Loucy (cell line): ENCODE measurements at regions not wholly inside any gene's neighbourhood (a gene's known extent, or its start where the extent isn't known, plus 50 kb on each side); places are given as distances from the start of the nearest gene placed in this dataset.

Experiments used
- H2AFZ ChIP-seq: fragments of 200-600 bp; sonication (generic); 2 replicates; pipeline ENCODE4 v1.6.0; 2016; ENCODE audit warnings: antibody characterized with exemption, mild to moderate bottlenecking, low read length, moderate library complexity
- H3F3A ChIP-seq: fragments of 200-600 bp; 2 replicates; pipeline ENCODE4 v1.6.0; 2016; ENCODE audit warnings: antibody characterized with exemption, low read depth, mild to moderate bottlenecking
- H3K27me3 ChIP-seq: fragments of 200-600 bp; sonication (generic); 2 replicates; pipeline ENCODE4 v1.6.1; 2014; ENCODE audit warnings: low read length, mild to moderate bottlenecking; ENCODE audit not compliant: insufficient read depth, poor library complexity, severe bottlenecking
- H3K36me3 ChIP-seq: fragments of 200-600 bp; sonication (generic); 2 replicates; pipeline ENCODE4 v1.6.1; 2016; ENCODE audit warnings: low read length; ENCODE audit not compliant: insufficient read depth
- H3K4me1 ChIP-seq: fragments of 200-600 bp; sonication (generic); 2 replicates; pipeline ENCODE4 v1.5.1; 2014; ENCODE audit warnings: low read length, mild to moderate bottlenecking; ENCODE audit not compliant: insufficient read depth, poor library complexity, severe bottlenecking
- H3K4me2 ChIP-seq: fragments of 200-600 bp; sonication (generic); 2 replicates; pipeline ENCODE4 v1.6.0; 2014; ENCODE audit warnings: antibody characterized with exemption, low read length, low read depth, mild to moderate bottlenecking; ENCODE audit not compliant: poor library complexity, severe bottlenecking
- H3K4me3 ChIP-seq: fragments of 200-600 bp; sonication (generic); 2 replicates; pipeline ENCODE4 v1.5.1; 2014; ENCODE audit warnings: low read length, mild to moderate bottlenecking, mixed read lengths; ENCODE audit not compliant: poor library complexity, severe bottlenecking
- H3K79me2 ChIP-seq: fragments of 200-600 bp; sonication (generic); 2 replicates; pipeline ENCODE4 v1.6.1; 2014; ENCODE audit warnings: low read length; ENCODE audit not compliant: insufficient read depth
- H3K9ac ChIP-seq: fragments of 200-600 bp; sonication (generic); 2 replicates; pipeline ENCODE4 v1.6.0; 2014; ENCODE audit warnings: mild to moderate bottlenecking, low read depth, low read length, moderate library complexity; ENCODE audit not compliant: poor library complexity, severe bottlenecking
- H3K9me2 ChIP-seq: fragments of 200-600 bp; sonication (generic); replicated peaks from 2 replicates; pipeline ENCODE4 v1.6.1; 2016; ENCODE audit warnings: low read depth, low read length, mixed read lengths
- H3K9me3 ChIP-seq: fragments of 200-600 bp; sonication (generic); 2 replicates; pipeline ENCODE4 v1.6.1; 2014; ENCODE audit warnings: mild to moderate bottlenecking, antibody characterized with exemption, low read length, low read depth; ENCODE audit not compliant: insufficient read depth
- H4K20me1 ChIP-seq: fragments of 200-600 bp; sonication (generic); 2 replicates; pipeline ENCODE4 v1.6.0; 2014; ENCODE audit warnings: antibody characterized with exemption, low read length, mild to moderate bottlenecking; ENCODE audit not compliant: insufficient read depth, poor library complexity, severe bottlenecking
- EZH2phosphoT487 ChIP-seq: fragments of 200-600 bp; IDR thresholded peaks from 2 replicates; pipeline ENCODE4 v1.6.1; 2018; ENCODE audit warnings: antibody characterized with exemption, mild to moderate bottlenecking, moderate library complexity, borderline replicate concordance
- TF ChIP-seq, protein P1 (sequence below): fragments of 200-600 bp; sonication (generic); conservative IDR thresholded peaks from 2 replicates; pipeline ENCODE4 v1.5.1; 2014; ENCODE audit warnings: mild to moderate bottlenecking, antibody characterized with exemption, low read length

DNA sequence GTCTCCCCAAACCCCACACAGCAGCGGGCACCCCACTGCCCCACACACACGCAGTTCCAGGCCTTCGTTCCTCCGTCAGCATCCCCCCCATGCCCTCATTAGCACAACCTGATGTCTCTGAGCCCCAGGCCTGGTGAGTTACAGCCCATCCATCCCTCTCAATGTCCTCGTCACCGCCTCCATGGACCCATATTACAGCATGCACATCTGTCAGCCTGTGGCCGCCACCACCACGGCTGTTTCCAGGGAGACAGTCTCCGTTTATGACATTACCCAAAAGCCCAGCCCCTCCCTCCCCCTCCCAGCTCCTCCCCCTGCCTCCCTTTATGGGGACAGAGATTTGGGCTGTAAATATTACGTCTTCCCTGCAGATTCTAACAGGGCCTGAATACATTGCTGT lies 143.1 kb upstream of the LINGO1 start:
- Histone ChIP-seq H4K20me1 (no peaks in the 10 kb centered on the region), H3K4me3 (no peak overlapping the region), H3K9ac (no peak overlapping the region), H3K79me2 (no peaks in the 10 kb centered on the region), H3K27me3 (no peaks in the 10 kb centered on the region), H3K9me3 (no peaks in the 10 kb centered on the region), H3K4me2 (no peak overlapping the region), H3K36me3 (no peaks in the 10 kb centered on the region), H3F3A (no peaks in the 10 kb centered on the region), H2AFZ (no peak overlapping the region), H3K9me2 (no peaks in the 10 kb centered on the region), H3K4me1 (no peaks in the 10 kb centered on the region)
- TF ChIP-seq EZH2phosphoT487 = no peak
- TF ChIP-seq, protein P1, sequence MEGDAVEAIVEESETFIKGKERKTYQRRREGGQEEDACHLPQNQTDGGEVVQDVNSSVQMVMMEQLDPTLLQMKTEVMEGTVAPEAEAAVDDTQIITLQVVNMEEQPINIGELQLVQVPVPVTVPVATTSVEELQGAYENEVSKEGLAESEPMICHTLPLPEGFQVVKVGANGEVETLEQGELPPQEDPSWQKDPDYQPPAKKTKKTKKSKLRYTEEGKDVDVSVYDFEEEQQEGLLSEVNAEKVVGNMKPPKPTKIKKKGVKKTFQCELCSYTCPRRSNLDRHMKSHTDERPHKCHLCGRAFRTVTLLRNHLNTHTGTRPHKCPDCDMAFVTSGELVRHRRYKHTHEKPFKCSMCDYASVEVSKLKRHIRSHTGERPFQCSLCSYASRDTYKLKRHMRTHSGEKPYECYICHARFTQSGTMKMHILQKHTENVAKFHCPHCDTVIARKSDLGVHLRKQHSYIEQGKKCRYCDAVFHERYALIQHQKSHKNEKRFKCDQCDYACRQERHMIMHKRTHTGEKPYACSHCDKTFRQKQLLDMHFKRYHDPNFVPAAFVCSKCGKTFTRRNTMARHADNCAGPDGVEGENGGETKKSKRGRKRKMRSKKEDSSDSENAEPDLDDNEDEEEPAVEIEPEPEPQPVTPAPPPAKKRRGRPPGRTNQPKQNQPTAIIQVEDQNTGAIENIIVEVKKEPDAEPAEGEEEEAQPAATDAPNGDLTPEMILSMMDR = no peak

DNA sequence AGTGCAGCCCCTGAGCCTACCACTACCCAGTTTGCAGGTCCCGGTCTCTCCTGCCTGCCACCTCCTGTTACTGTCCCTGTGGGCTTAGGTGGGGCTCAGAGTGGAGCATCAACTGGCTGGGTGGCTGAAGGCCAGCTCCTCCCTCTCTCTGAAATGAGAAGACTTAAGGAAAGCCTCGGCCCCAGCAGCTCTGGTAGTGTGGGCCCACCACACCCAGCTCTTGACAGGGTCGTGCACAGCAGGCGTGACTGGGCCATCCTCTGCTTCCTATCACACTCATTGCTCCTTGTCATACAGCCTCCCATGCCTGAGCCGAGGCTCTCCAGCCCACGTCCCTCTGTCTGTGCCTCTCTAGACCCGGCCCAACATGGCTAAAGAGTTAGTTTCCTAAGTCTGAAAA lies 142.7 kb upstream of the LINGO1 start:
- no peaks in the 10 kb centered on the region for H3K9me3 ChIP-seq
- H3K4me3 ChIP-seq = no peak overlapping the region
- H3K9ac ChIP-seq = no peak overlapping the region
- H3K4me1 ChIP-seq = no peaks in the 10 kb centered on the region
- no peaks in the 10 kb centered on the region for H3K27me3 ChIP-seq
- H3K4me2 ChIP-seq = no peak overlapping the region
- no peaks in the 10 kb centered on the region for H3K36me3 ChIP-seq
- H3K79me2 ChIP-seq = no peaks in the 10 kb centered on the region
- H3K9me2 ChIP-seq = no peaks in the 10 kb centered on the region
- no peaks in the 10 kb centered on the region for H4K20me1 ChIP-seq
- no peak for TF ChIP-seq EZH2phosphoT487
- TF ChIP-seq, protein P1 = no peak
- no peaks in the 10 kb centered on the region for H3F3A ChIP-seq
- no peak overlapping the region for H2AFZ ChIP-seq

DNA sequence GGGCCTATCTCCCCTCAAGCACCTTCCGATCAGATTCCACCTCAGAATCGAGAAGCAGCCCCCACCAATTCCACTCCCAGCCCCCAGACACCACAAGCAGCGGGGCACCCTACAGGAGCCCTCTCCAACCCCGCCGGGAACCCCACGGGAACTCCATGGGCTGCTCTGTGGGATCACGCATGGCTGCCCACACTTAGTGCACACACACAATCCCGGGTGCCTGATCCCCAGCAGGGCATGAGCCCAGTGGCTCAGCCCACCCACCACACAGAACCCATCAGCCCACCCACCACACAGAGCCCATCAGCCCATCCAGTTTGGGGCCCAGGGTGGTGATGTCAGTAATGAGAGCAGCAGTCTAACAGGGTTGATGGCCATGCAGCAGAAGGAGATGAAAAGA lies 141.6 kb upstream of the LINGO1 start:
- Histone ChIP-seq H3F3A (no peaks in the 10 kb centered on the region), H3K9ac (no peak overlapping the region), H4K20me1 (no peaks in the 10 kb centered on the region), H3K4me3 (no peak overlapping the region), H3K4me2 (no peak overlapping the region), H3K27me3 (no peaks in the 10 kb centered on the region), H3K9me3 (no peaks in the 10 kb centered on the region), H3K79me2 (no peaks in the 10 kb centered on the region), H3K36me3 (no peaks in the 10 kb centered on the region), H3K9me2 (no peaks in the 10 kb centered on the region), H2AFZ (no peak overlapping the region), H3K4me1 (no peaks in the 10 kb centered on the region)
- TF ChIP-seq EZH2phosphoT487 = no peak
- TF ChIP-seq, protein P1 = no peak
